SHP77 (cell line): ENCODE measurements at regions not wholly inside any gene's neighbourhood (a gene's known extent, or its start where the extent isn't known, plus 50 kb on each side); places are given as distances from the start of the nearest gene placed in this dataset.

ENCODE experiments used
- DNase-seq, 2 experiments: peaks; one replicate each; lab custom pipeline; 2025; lab: John Stamatoyannopoulos, UW

- DNase-seq, result no peak
Measured at GRCh38 chr22:49623176-49623575, 204.5 kb downstream of the BRD1 start.

- DNase-seq, result no peak
Measured at GRCh38 chr22:49622241-49623105, 205.2 kb downstream of the BRD1 start.

GRCh38 chr22:49621601-49622210 is 206.0 kb downstream of the BRD1 start:
- no peak for DNase-seq

GRCh38 chr22:49620666-49621065 is 207.0 kb downstream of the BRD1 start:
- no peak for DNase-seq

GRCh38 chr22:49620003-49620556 is 207.6 kb downstream of the BRD1 start:
- DNase-seq, result no peak

- no peak for DNase-seq
Measured at GRCh38 chr22:49619301-49619700, 208.4 kb downstream of the BRD1 start.

- no peak for DNase-seq
Measured at GRCh38 chr22:49618677-49618953, 209.1 kb downstream of the BRD1 start.

- no peak for DNase-seq
Measured at GRCh38 chr22:49617866-49618676, 209.6 kb downstream of the BRD1 start.

- no peak for DNase-seq
Measured at GRCh38 chr22:49617264-49617663, 210.4 kb downstream of the BRD1 start.

GRCh38 chr22:49616356-49617231 is 211.1 kb downstream of the BRD1 start:
- DNase-seq, result no peak

- DNase-seq, result no peak
Measured at GRCh38 chr22:49614966-49615965, 212.4 kb downstream of the BRD1 start.

- no peak for DNase-seq
Measured at GRCh38 chr22:49613511-49614270, 214.0 kb downstream of the BRD1 start.

GRCh38 chr22:49613108-49613507 is 214.6 kb downstream of the BRD1 start:
- DNase-seq, result no peak

- no peak for DNase-seq
Measured at GRCh38 chr22:49609207-49609876, 218.3 kb downstream of the BRD1 start.

- DNase-seq, result no peak
Measured at GRCh38 chr22:49608660-49609059, 219.0 kb downstream of the BRD1 start.

- DNase-seq, result no peak
Measured at GRCh38 chr22:49608228-49608627, 219.4 kb downstream of the BRD1 start.

GRCh38 chr22:49607821-49608220 is 219.9 kb downstream of the BRD1 start:
- DNase-seq, result no peak

GRCh38 chr22:49606562-49607290 is 220.9 kb downstream of the BRD1 start:
- DNase-seq, result no peak
